ENCODE measurements at regions not wholly inside any gene's neighbourhood (a gene's known extent, or its start where the extent isn't known, plus 50 kb on each side); places are given as distances from the start of the nearest gene placed in this dataset.

DNA sequence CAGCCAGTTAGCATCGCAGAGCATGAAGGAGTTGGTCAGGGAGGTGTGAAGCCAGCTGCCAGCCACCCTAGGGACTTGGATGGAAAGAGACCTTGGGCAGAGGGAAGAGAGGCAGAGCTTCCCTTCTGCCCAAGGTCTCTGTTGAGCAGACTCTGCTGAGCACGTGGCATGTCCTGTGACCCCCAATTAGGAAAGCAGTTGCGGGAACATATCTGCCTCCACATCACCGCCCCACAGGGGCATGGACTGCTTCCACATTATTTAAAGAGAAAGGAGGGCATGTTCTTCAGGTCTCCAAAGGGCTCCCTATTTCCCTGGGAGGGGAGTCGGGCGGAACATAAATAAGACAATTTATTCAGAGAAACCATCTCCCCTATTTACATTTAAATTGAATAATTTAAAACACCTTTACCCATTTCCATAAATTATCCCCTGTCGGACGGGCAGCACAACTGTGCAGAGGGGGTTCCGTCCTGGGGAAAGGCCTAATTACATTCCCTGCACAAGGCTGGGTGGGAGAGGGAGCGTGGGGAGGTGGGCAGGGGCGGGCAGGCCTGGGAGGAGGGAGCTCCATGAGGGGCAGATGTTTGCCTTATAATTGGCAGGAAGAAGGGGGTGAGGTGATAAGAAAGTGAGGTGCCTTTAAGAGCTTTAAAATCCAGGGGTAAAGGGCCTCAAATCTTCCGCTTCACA is 88.8 kb upstream of the THY1 start:
- H3F3A ChIP-seq (ENCODE audit: low read depth), result no peaks in the 10 kb centered on the region
- H3K4me2 ChIP-seq, result peak overlapping the region; percentile 42
- H3K27me3 ChIP-seq, result no peaks in the 10 kb centered on the region
- H3K36me3 ChIP-seq, result no peaks in the 10 kb centered on the region
- no peak overlapping the region for H3K9ac ChIP-seq
- H4K20me1 ChIP-seq (ENCODE audit: low read depth), result no peaks in the 10 kb centered on the region
- no peaks in the 10 kb centered on the region for H3K9me3 ChIP-seq (ENCODE audit: low read depth)
- Mint-ChIP-seq H3K4me1 (peaks cover 41% of the 10 kb centered on the region), H3K27me3 (ENCODE audit: insufficient read depth, low read depth) (peaks cover 9% of the 10 kb centered on the region), H3K36me3 (no peaks in the 10 kb centered on the region), H3K4me3 (peak overlapping the region; percentile 44), H3K9me3 (peaks cover 8% of the 10 kb centered on the region), H3K27ac (peak overlapping the region; percentile 84)
- peaks cover 27% of the 10 kb centered on the region for H3K4me1 ChIP-seq
- H3K79me2 ChIP-seq (ENCODE audit: low read depth), result no peaks in the 10 kb centered on the region
- H2AFZ ChIP-seq (replicated peaks), result no peak overlapping the region
- H3K27ac ChIP-seq, result no peak overlapping the region
- no peak for DNase-seq (ENCODE audit: low spot score)
- no peak overlapping the region for H3K4me3 ChIP-seq
- TF ChIP-seq EZH2phosphoT487 (IDR thresholded peaks at IDR 0.05) (no peak), EZH2 (IDR thresholded peaks at IDR 0.05) (no peak)
- TF ChIP-seq, protein P1, sequence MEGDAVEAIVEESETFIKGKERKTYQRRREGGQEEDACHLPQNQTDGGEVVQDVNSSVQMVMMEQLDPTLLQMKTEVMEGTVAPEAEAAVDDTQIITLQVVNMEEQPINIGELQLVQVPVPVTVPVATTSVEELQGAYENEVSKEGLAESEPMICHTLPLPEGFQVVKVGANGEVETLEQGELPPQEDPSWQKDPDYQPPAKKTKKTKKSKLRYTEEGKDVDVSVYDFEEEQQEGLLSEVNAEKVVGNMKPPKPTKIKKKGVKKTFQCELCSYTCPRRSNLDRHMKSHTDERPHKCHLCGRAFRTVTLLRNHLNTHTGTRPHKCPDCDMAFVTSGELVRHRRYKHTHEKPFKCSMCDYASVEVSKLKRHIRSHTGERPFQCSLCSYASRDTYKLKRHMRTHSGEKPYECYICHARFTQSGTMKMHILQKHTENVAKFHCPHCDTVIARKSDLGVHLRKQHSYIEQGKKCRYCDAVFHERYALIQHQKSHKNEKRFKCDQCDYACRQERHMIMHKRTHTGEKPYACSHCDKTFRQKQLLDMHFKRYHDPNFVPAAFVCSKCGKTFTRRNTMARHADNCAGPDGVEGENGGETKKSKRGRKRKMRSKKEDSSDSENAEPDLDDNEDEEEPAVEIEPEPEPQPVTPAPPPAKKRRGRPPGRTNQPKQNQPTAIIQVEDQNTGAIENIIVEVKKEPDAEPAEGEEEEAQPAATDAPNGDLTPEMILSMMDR (IDR thresholded peaks at IDR 0.05), result no peak

DNA sequence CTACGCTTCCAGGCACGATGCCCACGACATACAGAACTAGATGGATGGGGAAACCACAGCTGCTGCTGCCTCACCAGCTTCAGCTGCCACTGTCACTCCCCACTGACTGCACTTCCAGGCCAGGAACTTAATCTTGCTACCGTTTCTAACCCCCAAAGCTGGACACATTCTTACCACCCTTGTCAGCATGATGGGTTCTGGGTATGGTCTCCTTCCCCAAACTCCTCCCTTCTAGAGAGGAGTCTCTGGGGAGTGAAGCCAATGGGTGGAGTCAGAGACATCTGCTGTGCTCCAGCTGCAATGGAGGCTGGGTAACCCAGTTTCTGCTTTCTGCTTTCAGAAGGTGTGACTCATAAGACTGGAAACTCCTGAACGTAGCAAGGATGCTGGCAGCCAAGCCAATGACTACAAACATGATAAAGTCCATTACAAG is 87.0 kb upstream of the THY1 start:
- peaks cover 14% of the 10 kb centered on the region for H3K27me3 Mint-ChIP-seq (ENCODE audit: insufficient read depth, low read depth)
- H3K27me3 ChIP-seq, result no peaks in the 10 kb centered on the region
- no peak overlapping the region for H3K4me3 Mint-ChIP-seq
- no peak for TF ChIP-seq EZH2phosphoT487 (IDR thresholded peaks at IDR 0.05)
- TF ChIP-seq, protein P1 (IDR thresholded peaks at IDR 0.05), result no peak
- no peak for TF ChIP-seq EZH2 (IDR thresholded peaks at IDR 0.05)
- H3K4me1 ChIP-seq, result peaks cover 27% of the 10 kb centered on the region
- H3K9me3 Mint-ChIP-seq, result peaks cover 16% of the 10 kb centered on the region
- no peak overlapping the region for H3K27ac ChIP-seq
- no peaks in the 10 kb centered on the region for H3F3A ChIP-seq (ENCODE audit: low read depth)
- H3K9ac ChIP-seq, result no peak overlapping the region
- H3K4me1 Mint-ChIP-seq, result peaks cover 48% of the 10 kb centered on the region
- H3K36me3 ChIP-seq, result no peaks in the 10 kb centered on the region
- H3K4me3 ChIP-seq, result no peak overlapping the region
- no peak overlapping the region for H2AFZ ChIP-seq (replicated peaks)
- H3K4me2 ChIP-seq, result no peak overlapping the region
- no peaks in the 10 kb centered on the region for H3K9me3 ChIP-seq (ENCODE audit: low read depth)
- H4K20me1 ChIP-seq (ENCODE audit: low read depth), result no peaks in the 10 kb centered on the region
- DNase-seq (ENCODE audit: low spot score), result no peak
- H3K36me3 Mint-ChIP-seq, result no peaks in the 10 kb centered on the region
- no peaks in the 10 kb centered on the region for H3K79me2 ChIP-seq (ENCODE audit: low read depth)
- no peak overlapping the region for H3K27ac Mint-ChIP-seq

DNA sequence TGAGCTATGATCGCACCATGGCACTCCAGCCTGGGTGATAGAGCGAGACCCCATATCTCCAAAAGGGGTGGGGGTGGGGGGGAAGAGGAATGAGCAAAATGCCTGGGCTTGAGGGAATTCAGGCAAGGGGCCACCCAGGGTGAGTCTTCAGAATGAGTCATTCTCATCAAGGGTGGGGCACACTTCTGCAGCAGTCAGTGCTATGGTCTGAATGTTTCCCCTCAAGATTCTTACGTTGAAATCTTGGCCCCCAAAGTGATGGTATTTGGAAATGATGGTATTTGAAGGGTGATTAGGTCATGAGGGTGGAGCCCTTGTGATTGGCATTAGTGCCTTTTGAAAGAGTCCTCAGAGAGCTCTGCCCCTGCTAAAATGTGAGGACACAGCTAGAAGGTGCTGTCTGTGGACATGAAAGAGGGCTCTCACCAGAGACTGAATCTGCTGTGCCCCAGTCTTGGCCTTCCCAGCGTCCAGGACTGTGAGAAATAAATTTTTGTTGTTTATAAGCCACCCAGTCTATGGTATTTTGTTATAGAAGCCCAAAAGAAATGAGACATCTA is 86.4 kb upstream of the THY1 start:
- H3K4me2 ChIP-seq, result no peak overlapping the region

More for the DNA sequence above, 86.4 kb upstream of the THY1 start:
- no peaks in the 10 kb centered on the region for H3K79me2 ChIP-seq (ENCODE audit: low read depth)
- H3K4me1 ChIP-seq, result peaks cover 27% of the 10 kb centered on the region
- no peak overlapping the region for H3K27ac ChIP-seq
- H3K27me3 ChIP-seq, result no peaks in the 10 kb centered on the region
- Mint-ChIP-seq H3K27ac (no peak overlapping the region), H3K36me3 (no peaks in the 10 kb centered on the region), H3K4me3 (no peak overlapping the region), H3K27me3 (ENCODE audit: insufficient read depth, low read depth) (peaks cover 14% of the 10 kb centered on the region), H3K9me3 (peaks cover 16% of the 10 kb centered on the region), H3K4me1 (peaks cover 48% of the 10 kb centered on the region)
- no peak overlapping the region for H3K9ac ChIP-seq
- no peak overlapping the region for H2AFZ ChIP-seq (replicated peaks)
- no peaks in the 10 kb centered on the region for H4K20me1 ChIP-seq (ENCODE audit: low read depth)
- H3K4me3 ChIP-seq, result no peak overlapping the region
- no peaks in the 10 kb centered on the region for H3F3A ChIP-seq (ENCODE audit: low read depth)
- no peak for DNase-seq (ENCODE audit: low spot score)
- TF ChIP-seq EZH2phosphoT487 (IDR thresholded peaks at IDR 0.05) (no peak), EZH2 (IDR thresholded peaks at IDR 0.05) (no peak)
- TF ChIP-seq, protein P1 (IDR thresholded peaks at IDR 0.05), result no peak
- no peaks in the 10 kb centered on the region for H3K9me3 ChIP-seq (ENCODE audit: low read depth)
- no peaks in the 10 kb centered on the region for H3K36me3 ChIP-seq

Measured in neural progenitor cell (in vitro differentiated cells).